Esophagus muscularis mucosa (tissue), 4 donors: ENCODE measurements at regions not wholly inside any gene's neighbourhood (a gene's known extent, or its start where the extent isn't known, plus 50 kb on each side); places are given as distances from the start of the nearest gene placed in this dataset.

Source experiments
- CTCF ChIP-seq, 3 experiments: fragments of 200-600 bp in 2 of 3; fragments of 450-650 bp in 1 of 3; sonication (generic) in 2 of 3; IDR thresholded peaks; one replicate each; pipeline ENCODE4 v1.5.1; 2017 to 2019; ENCODE audit warnings: antibody characterized with exemption in 3 of 3, mild to moderate bottlenecking in 2 of 3, moderate library complexity in 1 of 3
- EP300 ChIP-seq: sonication (generic); formaldehyde crosslinking; IDR thresholded peaks from one replicate; pipeline ENCODE4 v1.6.1; 2017; ENCODE audit warnings: antibody characterized with exemption
- POLR2A ChIP-seq: fragments of 450-650 bp; IDR thresholded peaks from one replicate; pipeline ENCODE4 v1.6.1; 2017; ENCODE audit warnings: antibody characterized with exemption, moderate library complexity, mild to moderate bottlenecking, low read depth
- POLR2AphosphoS5 ChIP-seq, 2 donors: sonication (generic); formaldehyde crosslinking; IDR thresholded peaks; one replicate each; pipeline ENCODE4 v1.6.1; 2017; ENCODE audit warnings: antibody characterized with exemption in 2 of 2

DNA sequence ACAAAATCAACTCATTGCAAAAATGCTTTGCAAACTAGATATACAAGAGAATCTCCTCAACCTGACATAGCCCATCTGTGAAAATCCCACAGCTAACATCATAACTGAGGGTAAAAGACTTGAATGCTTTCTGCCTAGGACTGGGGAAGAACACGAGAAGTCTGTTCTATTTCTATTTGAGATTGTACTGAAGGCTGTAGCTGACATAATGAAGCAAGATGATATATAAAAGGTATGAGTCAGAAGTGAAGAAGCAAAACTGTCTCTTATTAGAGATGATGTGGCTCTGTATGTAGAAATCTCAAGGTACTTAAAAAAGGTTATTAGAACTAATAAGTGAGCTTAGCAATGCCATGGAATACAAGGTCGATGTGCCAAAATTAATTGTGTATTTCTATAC, 639.9 kb upstream of the PFKP start:
- TF ChIP-seq CTCF (IDR thresholded peaks at IDR 0.05): no peak
- no peak for TF ChIP-seq POLR2A
- no peak for TF ChIP-seq POLR2AphosphoS5 (IDR thresholded peaks at IDR 0.05)
- TF ChIP-seq EP300: no peak
